ENCODE measurements at regions not wholly inside any gene's neighbourhood (a gene's known extent, or its start where the extent isn't known, plus 50 kb on each side); places are given as distances from the start of the nearest gene placed in this dataset.
A peak's percentile ranks its signal among the peaks of the same experiment; 100 is the strongest.

GRCh38 chr7:137172105-137172590 is 171.4 kb downstream of the PTN start:
- no peak for DNase-seq (ENCODE audit: low read depth)

- DNase-seq (ENCODE audit: low read depth): no peak
Measured at GRCh38 chr7:137169282-137169698, 174.2 kb downstream of the PTN start.

- no peak for DNase-seq (ENCODE audit: low read depth)
Measured at GRCh38 chr7:137167609-137168008, 175.9 kb downstream of the PTN start.

- no peak for DNase-seq (ENCODE audit: low read depth)
Measured at GRCh38 chr7:137166363-137166762, 177.2 kb downstream of the PTN start.

- DNase-seq (ENCODE audit: low read depth): no peak
Measured at GRCh38 chr7:137165786-137166185, 177.7 kb downstream of the PTN start.

GRCh38 chr7:137165241-137165640 is 178.3 kb downstream of the PTN start:
- DNase-seq (ENCODE audit: low read depth): no peak

GRCh38 chr7:137164251-137164650 is 179.3 kb downstream of the PTN start:
- DNase-seq (ENCODE audit: low read depth): no peak

- DNase-seq (ENCODE audit: low read depth): no peak
Measured at GRCh38 chr7:137160236-137160635, 183.3 kb downstream of the PTN start.

GRCh38 chr7:137157256-137157655 is 186.3 kb downstream of the PTN start:
- DNase-seq (ENCODE audit: low read depth): no peak

- DNase-seq (ENCODE audit: low read depth): no peak
Measured at GRCh38 chr7:137151690-137152052, 191.9 kb downstream of the PTN start.

- DNase-seq (ENCODE audit: low read depth): no peak
Measured at GRCh38 chr7:137151041-137151689, 192.4 kb downstream of the PTN start.

- no peak for DNase-seq (ENCODE audit: low read depth)
Measured at GRCh38 chr7:137147338-137147720, 196.2 kb downstream of the PTN start.

- peak; percentile 76 for DNase-seq (ENCODE audit: low read depth)
Measured at GRCh38 chr7:137146552-137147337, 196.8 kb downstream of the PTN start.

GRCh38 chr7:137146012-137146455 is 197.5 kb downstream of the PTN start:
- peak; percentile 75 for DNase-seq (ENCODE audit: low read depth)

GRCh38 chr7:137142376-137142775 is 201.2 kb downstream of the PTN start:
- no peak for DNase-seq (ENCODE audit: low read depth)

GRCh38 chr7:137135654-137136350 is 207.7 kb downstream of the PTN start:
- no peak for DNase-seq (ENCODE audit: low read depth)

GRCh38 chr7:137130751-137131158 is 212.8 kb downstream of the PTN start:
- no peak for DNase-seq (ENCODE audit: low read depth)

GRCh38 chr7:137129025-137129424 is 214.5 kb downstream of the PTN start:
- no peak for DNase-seq (ENCODE audit: low read depth)

GRCh38 chr7:137127806-137128205 is 215.7 kb downstream of the PTN start:
- no peak for DNase-seq (ENCODE audit: low read depth)

- DNase-seq (ENCODE audit: low read depth): no peak
Measured at GRCh38 chr7:137127058-137127457, 216.5 kb downstream of the PTN start.

GRCh38 chr7:137122145-137122544 is 221.4 kb downstream of the PTN start:
- DNase-seq (ENCODE audit: low read depth): no peak

- DNase-seq (ENCODE audit: low read depth): no peak
Measured at GRCh38 chr7:137120690-137121089, 222.8 kb downstream of the PTN start.

- DNase-seq (ENCODE audit: low read depth): no peak
Measured at GRCh38 chr7:137110535-137110934, 233.0 kb downstream of the PTN start.

All from non-pigmented ciliary epithelial cell (primary cell).